ENCODE measurements at regions not wholly inside any gene's neighbourhood (a gene's known extent, or its start where the extent isn't known, plus 50 kb on each side); places are given as distances from the start of the nearest gene placed in this dataset.

GRCh38 chr22:49368221-49368975 is 459.3 kb downstream of the BRD1 start (continued):
- TF ChIP-seq, protein P1, sequence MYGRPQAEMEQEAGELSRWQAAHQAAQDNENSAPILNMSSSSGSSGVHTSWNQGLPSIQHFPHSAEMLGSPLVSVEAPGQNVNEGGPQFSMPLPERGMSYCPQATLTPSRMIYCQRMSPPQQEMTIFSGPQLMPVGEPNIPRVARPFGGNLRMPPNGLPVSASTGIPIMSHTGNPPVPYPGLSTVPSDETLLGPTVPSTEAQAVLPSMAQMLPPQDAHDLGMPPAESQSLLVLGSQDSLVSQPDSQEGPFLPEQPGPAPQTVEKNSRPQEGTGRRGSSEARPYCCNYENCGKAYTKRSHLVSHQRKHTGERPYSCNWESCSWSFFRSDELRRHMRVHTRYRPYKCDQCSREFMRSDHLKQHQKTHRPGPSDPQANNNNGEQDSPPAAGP (tag by site-specific recombination; IDR thresholded peaks at IDR 0.05), result no peak
- TF ChIP-seq ZNF362 (tag by site-specific recombination; IDR thresholded peaks at IDR 0.05) (no peak), ZNF366 (tag by site-specific recombination; conservative IDR thresholded peaks at IDR 0.05) (no peak)

DNA sequence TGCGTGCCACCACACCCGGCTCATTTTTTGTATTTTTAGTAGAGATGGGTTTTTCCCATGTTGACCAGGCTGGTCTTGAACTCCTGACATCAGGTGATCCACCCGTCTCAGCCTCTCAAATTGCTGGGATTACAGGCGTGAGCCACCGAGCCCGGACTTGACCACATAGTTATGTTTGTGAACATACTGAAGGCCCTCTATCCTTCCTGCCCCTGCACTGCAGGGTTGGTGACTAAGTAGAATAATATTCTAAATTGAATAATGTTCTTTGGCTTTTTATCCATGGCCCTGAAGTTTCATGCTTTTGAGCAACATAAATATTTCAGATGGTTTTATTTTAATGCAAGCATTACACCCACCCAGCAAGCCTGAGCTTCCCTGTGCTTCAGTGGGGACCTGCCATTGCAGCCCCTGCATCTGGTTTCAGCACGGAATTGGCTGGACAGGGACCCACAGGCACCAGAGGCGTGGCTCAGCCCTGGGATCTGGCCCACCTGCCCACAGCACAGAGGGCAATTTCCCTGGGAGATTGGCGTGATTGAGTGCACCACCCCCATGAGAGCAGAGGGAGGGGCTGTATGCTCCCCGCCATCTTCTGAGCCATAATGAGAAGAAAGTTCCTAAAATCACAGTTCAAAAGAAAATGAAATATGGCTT is 460.5 kb downstream of the BRD1 start:
- TF ChIP-seq ZBTB21 (tag by site-specific recombination; IDR thresholded peaks at IDR 0.05), result no peak
- TF ChIP-seq ZFP37 (tag by site-specific recombination; IDR thresholded peaks at IDR 0.05), result no peak
- TF ChIP-seq ZXDB (tag by site-specific recombination; IDR thresholded peaks at IDR 0.05), result no peak
- no peak for TF ChIP-seq EGR2 (tag by site-specific recombination; IDR thresholded peaks at IDR 0.05; ENCODE audit: low read depth)
- peak; percentile 52 for TF ChIP-seq REST (tag by site-specific recombination; IDR thresholded peaks at IDR 0.05)
- TF ChIP-seq ZNF157 (tag by site-specific recombination; IDR thresholded peaks at IDR 0.05), result no peak
- TF ChIP-seq ZNF518A (tag by site-specific recombination; conservative IDR thresholded peaks at IDR 0.05; ENCODE audit: low read depth), result no peak
- Histone ChIP-seq H3K4me1 (ENCODE audit: control insufficient read depth, insufficient read depth, low read length) (no peaks in the 10 kb centered on the region), H3K36me3 (ENCODE audit: control insufficient read depth in 2 of 2, insufficient read depth in 1 of 2, low read length in 2 of 2) (no peaks in the 10 kb centered on the region), H3K27ac (ENCODE audit: extremely low read depth, low read depth, low read length) (no peak overlapping the region), H3K4me3 (ENCODE audit: low read depth, low read length) (no peak overlapping the region), H3K9me3 (ENCODE audit: control insufficient read depth, insufficient read depth, low read depth, low read length) (no peaks in the 10 kb centered on the region)
- POLR2A ChIA-PET, result no interaction called here
- CTCF ChIA-PET, result no interaction called here

DNA sequence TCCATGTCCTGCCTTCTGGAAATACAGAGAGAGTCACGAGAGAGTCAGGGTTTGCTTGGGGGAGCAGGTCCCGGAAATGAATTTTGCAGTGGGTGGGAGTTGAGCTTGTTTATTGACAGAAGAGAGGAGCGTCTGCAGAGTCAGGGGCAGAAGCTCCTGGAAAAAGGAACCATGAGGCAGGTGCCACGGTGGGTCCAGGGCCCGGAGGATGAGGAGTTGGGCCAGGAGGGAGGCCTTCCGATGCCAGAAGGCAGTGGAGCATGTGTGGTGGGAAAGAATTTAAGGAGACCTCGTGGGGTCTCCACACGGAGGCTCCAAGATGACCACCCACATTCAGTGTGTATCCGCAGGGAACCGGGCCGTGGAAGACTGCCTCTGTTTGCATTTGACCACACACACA is 461.2 kb downstream of the BRD1 start:
- Histone ChIP-seq H3K4me1 (ENCODE audit: control insufficient read depth, insufficient read depth, low read length) (no peaks in the 10 kb centered on the region), H3K9me3 (ENCODE audit: control insufficient read depth, insufficient read depth, low read depth, low read length) (no peaks in the 10 kb centered on the region), H3K27ac (ENCODE audit: extremely low read depth, low read depth, low read length) (no peak overlapping the region), H3K36me3 (ENCODE audit: control insufficient read depth in 2 of 2, insufficient read depth in 1 of 2, low read length in 2 of 2) (no peaks in the 10 kb centered on the region), H3K4me3 (ENCODE audit: low read depth, low read length) (no peak overlapping the region)
- CTCF ChIA-PET, result no interaction called here
- TF ChIP-seq GLIS2 (tag by site-specific recombination; IDR thresholded peaks at IDR 0.05), result no peak
- POLR2A ChIA-PET, result interaction anchor here (0.7 kb wide), 1 partner anchor 360 kb away, joined by 4 read pairs; no protein-coding TSS in a partner anchor
